Neural cell (in vitro differentiated cells): ENCODE measurements at regions not wholly inside any gene's neighbourhood (a gene's known extent, or its start where the extent isn't known, plus 50 kb on each side); places are given as distances from the start of the nearest gene placed in this dataset.

Experiments used
- CTCF ChIP-seq: fragments of 450-650 bp; IDR thresholded peaks from 2 replicates; pipeline ENCODE4 v1.5.1; 2014; ENCODE audit warnings: antibody characterized with exemption, mild to moderate bottlenecking, moderate library complexity; ENCODE audit not compliant: poor library complexity, severe bottlenecking
- POLR2AphosphoS5 ChIP-seq: IDR thresholded peaks from 2 replicates; pipeline ENCODE4 v1.6.1; 2012
- RAD21 ChIP-seq: fragments of 450-650 bp; conservative IDR thresholded peaks from 2 replicates; pipeline ENCODE4 v1.6.1; 2014; ENCODE audit warnings: antibody characterized with exemption, mild to moderate bottlenecking, moderate library complexity
- REST ChIP-seq: IDR thresholded peaks from 2 replicates; pipeline ENCODE4 v1.6.1; 2012; ENCODE audit warnings: borderline replicate concordance

GRCh38 chr15:67914028-67914427 is 74.2 kb upstream of the RNU6-1 start:
- no peak for TF ChIP-seq CTCF
- no peak for TF ChIP-seq RAD21
- TF ChIP-seq POLR2AphosphoS5, result no peak
- no peak for TF ChIP-seq REST
